PC-9 (cell line): ENCODE measurements at regions not wholly inside any gene's neighbourhood (a gene's known extent, or its start where the extent isn't known, plus 50 kb on each side); places are given as distances from the start of the nearest gene placed in this dataset.
A peak's percentile ranks its signal among the peaks of the same experiment; 100 is the strongest.

Source experiments
- BruUV-seq: library from RNA; stranded (reverse); fragments of 400-500 nt; replicated peaks from 2 replicates; lab custom pipeline; 2021; lab: Mats Ljungman, UMichigan
- CTCF ChIA-PET: fragments of 300-600 bp; sonication (Branson Sonifier 250); formaldehyde crosslinking; loops from one replicate; lab custom pipeline; 2022; ENCODE audit warnings: antibody characterized with exemption; lab: Charles Lee
- POLR2A ChIA-PET: fragments of 300-600 bp; sonication (Branson Sonifier 250); formaldehyde crosslinking; loops from one replicate; lab custom pipeline; 2022; ENCODE audit warnings: antibody characterized with exemption; ENCODE audit not compliant: unreplicated experiment; lab: Charles Lee
- DNase-seq, 2 experiments: peaks; one replicate each; pipeline versions ENCODE4 v3.0.0 to v3.0.0-alpha.2; 2015 to 2022; ENCODE audit warnings: mixed read lengths in 1 of 2
- H2AFZ ChIP-seq: fragments of 200-600 bp; sonication (generic); 2 replicates; pipeline ENCODE4 v1.8.1; 2017; ENCODE audit warnings: antibody characterized with exemption
- H3F3A ChIP-seq: fragments of 200-600 bp; sonication (generic); 2 replicates; pipeline ENCODE4 v1.8.1; 2017; ENCODE audit warnings: antibody characterized with exemption, mild to moderate bottlenecking, low read depth; ENCODE audit not compliant: insufficient read depth
- H3K27ac ChIP-seq: fragments of 200-600 bp; sonication (generic); 2 replicates; pipeline ENCODE4 v1.6.1; 2016; ENCODE audit warnings: mixed run types
- H3K27me3 ChIP-seq: fragments of 200-600 bp; sonication (generic); 2 replicates; pipeline ENCODE4 v1.6.1; 2016; ENCODE audit warnings: low read depth, mixed run types; ENCODE audit not compliant: insufficient read depth
- H3K36me3 ChIP-seq: fragments of 200-600 bp; sonication (generic); 2 replicates; pipeline ENCODE4 v1.6.1; 2016; ENCODE audit warnings: low read depth, mixed run types
- H3K4me1 ChIP-seq: fragments of 200-600 bp; sonication (generic); replicated peaks from 2 replicates; pipeline ENCODE4 v1.6.1; 2016; ENCODE audit warnings: mixed run types; ENCODE audit not compliant: insufficient read depth
- H3K4me2 ChIP-seq: fragments of 200-600 bp; sonication (generic); 2 replicates; pipeline ENCODE4 v1.6.1; 2017; ENCODE audit warnings: mixed run types
- H3K4me3 ChIP-seq: fragments of 200-600 bp; sonication (generic); 2 replicates; pipeline ENCODE4 v1.6.1; 2016; ENCODE audit warnings: mixed run types
- H3K79me2 ChIP-seq: fragments of 200-600 bp; sonication (generic); 2 replicates; pipeline ENCODE4 v1.6.1; 2017; ENCODE audit warnings: low read depth, mixed run types
- H3K9me2 ChIP-seq: fragments of 200-600 bp; sonication (generic); 2 replicates; pipeline ENCODE4 v1.8.1; 2017; ENCODE audit warnings: mild to moderate bottlenecking; ENCODE audit not compliant: insufficient read depth
- H3K9me3 ChIP-seq: fragments of 200-600 bp; sonication (generic); 2 replicates; pipeline ENCODE4 v1.8.1; 2016; ENCODE audit warnings: low read depth; ENCODE audit not compliant: insufficient read depth
- H4K20me1 ChIP-seq: fragments of 200-600 bp; sonication (generic); 2 replicates; pipeline ENCODE4 v1.8.1; 2017; ENCODE audit not compliant: insufficient read depth
- CTCF ChIP-seq: fragments of 200-600 bp; sonication (generic); conservative IDR thresholded peaks from 2 replicates; pipeline ENCODE4 v1.6.1; 2017; ENCODE audit warnings: mixed run types, antibody characterized with exemption, mild to moderate bottlenecking, moderate library complexity
- EZH2 ChIP-seq: fragments of 200-600 bp; sonication (generic); IDR thresholded peaks from 2 replicates; pipeline ENCODE4 v1.8.0; 2017; ENCODE audit warnings: antibody characterized with exemption, low read depth
- intact Hi-C: fragments of 100-400 bp; cut with micrococcal nuclease; formaldehyde crosslinking; loops from one replicate; pipeline ENCODE4 v1.10.0; 2022; ENCODE audit not compliant: unreplicated experiment

GRCh38 chr12:18942669-18943068, 186.9 kb upstream of the PLEKHA5 start:
- Histone ChIP-seq H3K27me3 (no peaks in the 10 kb centered on the region), H3K9me2 (no peaks in the 10 kb centered on the region), H3K79me2 (no peaks in the 10 kb centered on the region), H3K4me1 (no peaks in the 10 kb centered on the region), H3F3A (no peaks in the 10 kb centered on the region), H2AFZ (0 out of 2 replicates have a peak overlapping the region, but pooled peaks have one; percentile 42), H3K36me3 (no peaks in the 10 kb centered on the region), H3K4me2 (no peak overlapping the region), H3K9me3 (no peaks in the 10 kb centered on the region), H3K4me3 (no peak overlapping the region), H3K27ac (no peak overlapping the region), H4K20me1 (no peaks in the 10 kb centered on the region)
- DNase-seq: no peak
- ChIA-PET POLR2A (interaction anchor here (0.5 kb wide), 1 partner anchor 25 kb away, joined by 3 read pairs; no protein-coding TSS in a partner anchor), CTCF (no interaction called here)
- no TSS peak for BruUV-seq
- no peak for TF ChIP-seq CTCF
- TF ChIP-seq EZH2: no peak
- intact Hi-C loops: no loop called here

- Histone ChIP-seq H3K4me2 (no peak overlapping the region), H3K27ac (no peak overlapping the region), H3K9me3 (no peaks in the 10 kb centered on the region), H3K9me2 (no peaks in the 10 kb centered on the region), H3K27me3 (no peaks in the 10 kb centered on the region), H3K36me3 (no peaks in the 10 kb centered on the region), H3K4me3 (no peak overlapping the region), H3F3A (no peaks in the 10 kb centered on the region), H3K79me2 (no peaks in the 10 kb centered on the region), H3K4me1 (no peaks in the 10 kb centered on the region), H4K20me1 (no peaks in the 10 kb centered on the region), H2AFZ (0 out of 2 replicates have a peak overlapping the region, but pooled peaks have one; percentile 42)
- intact Hi-C loops: no loop called here
- CTCF ChIA-PET: no interaction called here
- POLR2A ChIA-PET: interaction anchor here (0.5 kb wide), 1 partner anchor 25 kb away, joined by 3 read pairs; no protein-coding TSS in a partner anchor
- DNase-seq: no peak
- no TSS peak for BruUV-seq
- TF ChIP-seq CTCF (no peak), EZH2 (no peak)
These were observed 186.3 kb upstream of the PLEKHA5 start for GRCh38 chr12:18943200-18943599.

GRCh38 chr12:18946106-18946505, 183.4 kb upstream of the PLEKHA5 start:
- Histone ChIP-seq H3K9me3 (no peaks in the 10 kb centered on the region), H2AFZ (no peak overlapping the region), H3K4me3 (no peak overlapping the region), H3F3A (no peaks in the 10 kb centered on the region), H4K20me1 (no peaks in the 10 kb centered on the region), H3K9me2 (no peaks in the 10 kb centered on the region), H3K4me2 (no peak overlapping the region), H3K27me3 (no peaks in the 10 kb centered on the region), H3K36me3 (no peaks in the 10 kb centered on the region), H3K79me2 (no peaks in the 10 kb centered on the region), H3K4me1 (no peaks in the 10 kb centered on the region), H3K27ac (no peak overlapping the region)
- no peak for TF ChIP-seq CTCF
- TF ChIP-seq EZH2: no peak
- ChIA-PET CTCF (no interaction called here), POLR2A (interaction anchor here (0.7 kb wide), 1 partner anchor 44 kb away, joined by 3 read pairs; no protein-coding TSS in a partner anchor)
- no peak for DNase-seq
- BruUV-seq: no TSS peak
- intact Hi-C loops: no loop called here
